HG03342 (cell line): ENCODE measurements at regions not wholly inside any gene's neighbourhood (a gene's known extent, or its start where the extent isn't known, plus 50 kb on each side); places are given as distances from the start of the nearest gene placed in this dataset.
"Not testable (repeated sequence)": the region's sequence is repeated elsewhere in the genome, so short reads cannot be mapped to it uniquely, and the experiment has no call there.

Experiments
- ATAC-seq: cut with Tn5 transposase; IDR thresholded peaks from one replicate; pipeline ENCODE4 v1.9.1; 2021; ENCODE audit warnings: mild to moderate bottlenecking, moderate library complexity; ENCODE audit not compliant: unreplicated experiment

DNA sequence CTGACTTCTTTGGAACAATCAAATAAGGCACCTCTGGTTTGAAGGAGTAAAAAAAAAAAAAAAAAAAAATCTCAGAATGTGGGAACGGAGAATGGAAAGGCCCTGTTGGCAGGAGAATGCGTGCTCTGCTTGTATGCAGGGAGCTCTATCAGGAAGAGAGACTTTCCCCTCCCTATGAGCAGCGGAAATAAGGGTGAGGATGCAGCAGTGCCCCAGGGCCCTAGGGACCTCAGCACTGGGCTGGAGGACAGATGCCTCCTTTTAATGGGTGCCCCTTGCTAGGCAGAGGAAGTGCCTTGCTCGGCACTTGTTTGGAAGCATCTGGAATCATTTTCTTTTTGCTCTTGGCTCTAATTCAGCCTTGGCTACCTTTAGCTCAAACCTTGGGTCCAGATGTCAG, 283.4 kb upstream of the NBPF12 start:
- ATAC-seq = not testable (repeated sequence)

DNA sequence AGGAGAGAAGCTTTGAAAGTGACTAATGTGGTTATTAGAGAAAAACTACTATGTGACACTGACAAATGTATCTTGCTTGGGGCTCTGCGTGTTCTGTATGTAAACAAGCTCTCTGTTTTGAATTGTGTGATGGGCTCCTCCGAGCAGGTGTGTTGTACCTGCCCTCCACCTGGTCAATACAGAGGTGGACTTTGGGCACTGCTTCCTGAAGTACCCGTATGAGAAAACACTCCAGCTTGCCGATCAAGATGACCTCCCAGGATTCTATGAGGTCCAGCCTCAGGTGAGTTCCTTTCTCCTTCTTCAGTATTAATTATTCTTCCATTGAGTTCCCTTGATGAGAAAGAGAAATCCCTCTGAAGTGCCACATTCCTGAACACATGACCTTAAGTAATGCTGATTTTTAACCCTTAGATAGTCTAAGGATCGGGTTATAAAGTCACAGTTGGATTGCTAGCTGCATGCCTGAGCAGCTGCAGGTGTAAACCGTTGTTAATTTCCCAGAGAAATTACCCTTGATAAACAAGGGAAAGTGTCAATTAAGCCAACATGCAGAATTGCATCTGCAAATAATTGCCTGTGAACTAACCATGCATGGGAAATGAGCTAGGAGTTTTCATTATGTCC, 292.0 kb upstream of the NBPF12 start:
- not testable (repeated sequence) for ATAC-seq

DNA sequence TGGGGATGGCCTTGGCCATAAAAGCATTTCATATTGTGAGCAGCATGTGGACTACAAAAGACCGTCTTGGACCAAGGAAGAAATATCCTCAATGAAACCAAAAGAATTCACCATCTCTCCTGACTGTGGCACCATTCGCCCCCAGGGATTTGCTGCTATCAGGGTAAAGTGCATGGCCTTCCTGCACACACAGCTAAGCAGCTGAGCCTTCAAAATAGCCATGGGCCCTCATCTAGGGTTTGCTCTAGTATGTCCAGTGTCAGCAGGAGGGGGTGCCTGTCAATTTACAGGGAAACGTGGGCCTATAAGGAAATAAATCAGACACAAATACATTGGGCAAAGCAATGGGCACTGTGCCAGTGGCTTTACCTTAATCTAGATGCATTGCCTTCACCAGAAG, 296.6 kb upstream of the NBPF12 start:
- ATAC-seq = not testable (repeated sequence)

DNA sequence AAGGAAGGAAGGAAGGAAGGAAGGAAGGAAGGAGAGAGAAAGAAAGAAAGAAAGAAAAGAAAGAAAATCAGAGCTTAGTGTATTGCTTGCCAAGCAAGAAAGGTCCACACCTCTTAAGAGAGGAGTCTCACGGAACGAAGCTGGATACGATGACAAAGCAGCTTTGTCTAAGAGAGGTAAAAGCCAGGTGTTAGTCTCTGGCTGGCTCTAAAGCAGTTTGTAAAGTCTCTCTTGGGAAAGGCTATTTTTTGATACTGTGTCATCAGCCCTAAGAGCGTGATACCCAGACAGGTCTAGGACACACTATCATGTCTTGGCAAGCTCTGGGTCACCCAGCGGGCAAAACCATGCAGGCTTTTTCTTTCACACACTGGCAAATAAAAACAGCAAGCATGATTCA, 297.5 kb upstream of the NBPF12 start:
- not testable (repeated sequence) for ATAC-seq

DNA sequence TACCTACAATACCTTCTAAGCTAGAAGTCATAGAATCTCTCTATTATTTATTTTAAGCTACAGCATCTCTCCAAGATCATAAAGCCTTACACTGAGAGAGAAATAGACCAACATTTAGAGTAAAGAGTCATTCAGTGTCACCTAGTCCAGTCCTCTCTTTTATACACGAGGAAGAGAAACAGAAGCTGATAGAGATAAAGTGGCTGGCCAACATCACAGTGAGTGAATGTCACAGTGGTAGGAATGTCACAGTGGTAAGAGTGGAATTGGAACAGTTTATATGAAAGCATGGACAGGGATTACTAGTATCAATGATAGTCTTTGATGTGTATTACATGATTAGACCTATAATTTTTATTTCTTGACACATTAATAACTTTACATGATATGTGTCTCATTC, 307.8 kb upstream of the NBPF12 start:
- not testable (repeated sequence) for ATAC-seq

DNA sequence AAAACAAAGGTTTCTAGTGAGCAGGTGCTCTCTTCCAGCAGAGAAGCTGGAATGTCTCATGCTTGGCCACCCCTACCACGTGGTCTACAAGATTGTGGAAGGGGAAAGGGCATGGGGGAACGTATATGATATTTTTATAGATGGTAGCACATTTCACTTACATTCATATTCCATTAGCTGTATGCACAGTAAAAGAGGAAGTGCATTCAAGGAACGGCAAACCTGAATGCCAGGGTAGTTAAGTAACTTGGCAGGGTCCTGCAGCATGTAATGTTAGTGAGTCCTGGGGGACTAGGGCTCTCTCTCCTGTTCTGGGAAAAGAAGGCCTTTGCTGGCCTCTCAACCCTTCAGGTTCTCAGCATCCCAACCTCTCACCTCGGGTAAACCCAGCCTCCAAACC, 319.5 kb upstream of the NBPF12 start:
- ATAC-seq = not testable (repeated sequence)

DNA sequence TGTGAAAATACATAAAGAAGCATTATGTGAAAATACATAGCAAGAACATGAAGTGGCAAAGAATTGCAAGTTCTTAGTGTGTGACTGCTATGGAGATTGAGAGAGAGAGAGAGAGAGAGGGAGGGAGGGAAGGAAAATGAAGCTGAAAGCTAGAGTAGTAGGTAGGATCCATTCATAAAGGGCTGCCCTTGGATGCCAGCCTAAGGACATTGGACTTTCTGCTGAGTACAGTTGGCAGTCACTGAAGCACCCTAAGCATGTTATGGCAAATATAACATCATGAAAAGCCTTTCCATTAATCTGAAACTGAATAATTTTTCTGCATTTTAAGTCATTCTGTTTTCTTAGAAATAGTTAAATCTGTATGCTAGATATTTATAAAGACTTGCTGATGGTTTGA, 333.4 kb upstream of the NBPF12 start:
- not testable (repeated sequence) for ATAC-seq

DNA sequence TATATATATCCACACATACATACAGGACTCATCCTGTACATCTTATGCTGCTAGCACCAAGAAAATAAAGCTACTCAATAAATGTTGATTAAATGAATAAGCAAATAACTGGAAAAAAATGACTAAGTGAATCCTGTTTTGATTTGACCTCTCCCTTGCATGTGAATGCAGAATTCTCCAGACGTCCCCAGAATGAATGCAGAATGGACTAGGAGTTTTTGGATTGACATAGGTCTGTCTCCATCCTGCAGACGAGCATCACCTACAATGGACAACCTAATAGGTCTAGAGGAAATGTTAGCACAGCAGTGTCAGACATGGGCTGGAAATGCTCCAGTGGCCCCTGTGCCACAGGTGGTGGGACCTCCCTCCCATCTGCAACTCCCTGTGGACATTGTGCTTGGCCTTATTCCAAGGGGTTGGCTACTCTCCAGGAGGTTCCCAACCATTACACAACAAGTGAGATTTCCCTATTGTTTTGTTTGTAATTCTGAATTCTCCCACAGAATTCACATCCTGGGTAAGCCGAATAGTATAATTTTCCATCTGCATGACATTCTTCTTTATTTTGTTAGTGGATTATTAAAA, 337.3 kb upstream of the NBPF12 start:
- ATAC-seq = not testable (repeated sequence)

DNA sequence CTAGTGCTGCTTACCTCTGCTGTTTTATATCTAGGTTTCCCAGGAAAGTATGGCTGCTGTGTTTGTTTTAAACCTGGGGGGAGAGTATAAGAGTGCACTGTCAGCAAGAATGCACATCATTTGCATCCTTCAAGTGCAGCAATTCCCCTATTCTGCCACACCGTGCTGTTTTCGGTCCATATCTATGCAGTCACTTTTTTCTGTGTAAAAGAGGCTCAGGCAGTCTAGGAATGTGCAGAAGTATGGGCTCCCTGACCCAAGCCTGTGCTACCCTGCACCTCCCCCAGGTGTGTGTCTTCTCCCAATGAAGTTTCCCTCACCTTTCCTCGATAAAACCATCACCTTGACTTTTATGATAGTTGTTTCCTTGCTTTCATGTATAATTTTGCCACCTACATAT, 338.2 kb upstream of the NBPF12 start:
- ATAC-seq = not testable (repeated sequence)

DNA sequence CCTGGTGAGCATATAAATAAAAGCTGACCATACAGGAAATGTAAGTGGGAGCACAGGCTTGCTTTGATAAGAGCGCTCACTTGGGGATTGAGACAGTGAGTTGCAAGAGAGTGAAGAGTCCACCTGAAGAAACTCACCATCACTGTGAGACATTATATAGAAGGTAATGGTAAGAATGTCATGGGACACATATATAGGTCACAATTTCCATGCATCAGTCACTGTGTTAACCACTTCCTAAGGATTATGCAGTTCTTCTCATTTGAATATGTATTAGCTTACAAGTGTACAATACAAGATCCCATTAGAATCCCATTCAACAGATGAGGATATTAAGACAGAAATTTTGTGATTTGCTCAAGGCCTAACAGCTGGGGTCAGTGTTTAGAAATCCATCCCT, 352.4 kb upstream of the NOTCH2NLA start:
- ATAC-seq = not testable (repeated sequence)

DNA sequence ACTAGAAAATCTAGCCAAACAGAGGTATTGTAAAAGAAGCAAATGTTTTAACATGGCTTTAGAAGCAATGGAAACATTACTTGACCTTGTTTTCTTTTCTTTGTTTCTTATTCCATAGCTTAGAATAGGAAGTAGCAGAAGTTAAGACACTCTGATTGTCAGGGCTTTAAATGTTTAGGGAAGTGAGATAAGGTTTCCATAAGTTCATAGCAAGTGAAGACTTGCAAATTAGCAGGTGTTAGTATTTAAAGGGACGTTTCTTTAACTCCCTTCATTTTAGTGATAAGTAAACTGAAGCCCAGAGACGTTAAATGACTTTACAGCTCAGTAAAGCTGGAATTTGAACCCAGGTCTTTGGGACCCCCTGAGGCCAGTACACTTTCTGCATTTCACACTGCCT, 338.7 kb upstream of the NOTCH2NLA start:
- not testable (repeated sequence) for ATAC-seq

DNA sequence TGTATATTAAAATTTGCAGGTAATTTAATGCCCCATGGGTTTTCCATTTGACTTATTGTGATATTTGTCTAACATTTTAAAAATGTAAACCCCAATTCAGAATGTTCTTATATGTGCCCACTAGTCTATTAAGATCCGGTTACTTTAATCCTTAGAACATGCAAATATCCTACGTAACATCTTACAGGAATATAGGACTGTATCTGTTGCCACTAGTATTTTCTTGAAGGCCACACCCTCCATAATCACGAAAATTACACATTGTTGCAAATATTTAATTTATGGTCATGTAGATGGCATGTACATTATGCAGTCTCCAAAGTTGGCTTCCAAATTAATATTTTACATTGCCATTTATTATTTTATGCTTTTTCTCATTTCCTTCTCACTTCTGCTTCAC, 329.2 kb upstream of the NOTCH2NLA start:
- not testable (repeated sequence) for ATAC-seq

DNA sequence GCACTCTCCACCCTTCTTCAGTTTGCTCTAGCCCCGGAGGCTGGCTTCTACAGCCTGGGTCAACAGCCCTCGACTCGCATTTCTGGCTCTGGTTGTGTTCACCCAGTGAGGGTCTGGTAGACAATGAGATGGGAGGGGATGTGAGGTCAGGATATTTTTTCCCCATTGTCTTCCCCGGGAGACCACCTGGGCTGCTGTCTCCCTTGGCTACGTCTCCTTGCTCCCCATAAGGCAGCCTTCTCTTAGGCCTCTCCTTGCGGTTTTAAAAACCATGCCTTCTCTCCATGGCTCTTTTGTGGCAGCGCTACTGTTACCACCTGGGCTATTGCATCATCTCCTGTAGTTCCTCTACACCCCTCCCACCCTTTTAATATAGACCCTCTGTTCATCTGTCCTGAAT, 327.6 kb upstream of the NOTCH2NLA start:
- ATAC-seq = not testable (repeated sequence)

DNA sequence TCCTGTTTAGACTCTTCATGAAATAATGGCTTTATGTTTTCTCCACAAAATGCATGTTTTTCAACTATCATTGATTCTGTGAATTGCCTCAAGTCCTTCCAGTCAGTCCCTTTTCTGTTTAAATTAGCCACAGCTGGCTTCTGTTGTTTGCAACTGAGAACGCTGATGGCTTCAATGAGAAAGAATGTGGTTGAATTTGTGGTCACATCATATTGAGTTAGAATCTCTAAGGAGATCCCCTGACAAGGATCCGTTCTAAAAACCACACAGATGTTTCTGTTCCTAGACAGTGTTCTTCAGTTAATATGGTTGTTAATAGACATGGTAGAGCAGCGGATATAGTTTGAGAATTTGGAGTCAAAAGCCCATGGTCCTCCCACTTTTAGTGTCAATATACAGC, 323.6 kb upstream of the NOTCH2NLA start:
- not testable (repeated sequence) for ATAC-seq

DNA sequence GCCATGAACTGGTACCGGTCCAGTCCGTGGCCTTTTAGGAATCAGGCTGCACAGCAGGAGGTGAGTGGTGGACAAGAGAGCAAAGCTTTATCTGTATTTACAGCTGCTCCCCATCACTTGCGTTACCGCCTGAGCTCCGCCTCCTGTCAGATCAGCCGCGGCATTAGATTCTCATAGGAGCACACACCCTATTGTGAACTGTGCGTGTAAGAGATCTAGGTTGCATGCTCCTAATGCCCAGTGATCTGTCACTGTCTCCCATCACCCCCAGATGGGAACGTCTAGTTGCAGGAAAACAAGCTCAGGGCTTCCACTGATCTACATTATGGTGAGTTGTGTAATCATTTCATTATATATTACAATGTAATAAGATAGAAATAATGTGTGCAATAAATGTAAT, 319.9 kb upstream of the NOTCH2NLA start:
- ATAC-seq = not testable (repeated sequence)

DNA sequence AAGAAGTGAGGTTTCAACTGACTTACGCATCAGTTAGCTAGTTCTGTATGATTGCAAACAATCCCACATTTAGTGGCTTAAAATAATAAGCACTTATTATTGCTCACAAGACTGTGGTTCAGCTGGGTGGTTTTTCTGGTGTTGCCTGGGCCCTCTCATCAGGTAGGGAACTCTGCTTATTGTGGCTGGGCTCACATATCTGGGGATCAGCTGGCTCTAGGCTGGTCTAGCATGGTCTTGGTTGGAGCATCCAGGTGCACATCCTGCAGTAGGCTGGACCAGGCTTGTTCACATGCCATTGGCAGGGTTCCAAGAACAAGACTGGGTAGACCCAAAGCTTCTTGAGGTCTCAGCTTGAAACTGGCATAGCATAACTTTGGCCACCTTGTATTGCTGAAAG, 317.4 kb upstream of the NOTCH2NLA start:
- not testable (repeated sequence) for ATAC-seq

DNA sequence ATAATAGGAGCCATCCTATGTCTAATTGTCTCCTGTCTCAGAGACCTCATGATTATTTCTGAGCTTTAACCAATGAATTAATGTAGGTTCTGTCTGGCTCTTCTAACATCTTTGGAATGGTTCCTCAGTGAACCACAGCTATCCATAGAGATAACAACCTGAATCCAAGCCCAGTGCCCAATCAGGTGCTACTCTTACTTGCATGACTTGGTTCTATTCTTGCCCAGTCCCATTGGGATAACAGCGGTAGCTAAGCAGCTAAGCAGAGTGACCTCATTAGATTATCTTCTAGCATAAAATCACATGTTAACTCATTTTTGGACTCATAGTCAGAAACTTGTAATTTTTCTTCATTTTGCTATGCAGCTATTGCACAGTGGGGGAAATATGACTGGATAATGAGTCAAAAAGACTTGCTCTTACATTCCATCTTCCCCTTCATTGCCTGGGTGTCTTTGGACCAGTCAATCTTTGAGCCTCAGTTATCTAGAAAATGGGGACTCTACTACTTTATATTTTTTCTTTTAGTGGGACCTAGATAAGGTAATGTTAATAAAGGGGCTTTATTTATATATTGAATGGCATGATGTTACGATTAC, 309.1 kb upstream of the NOTCH2NLA start:
- not testable (repeated sequence) for ATAC-seq

DNA sequence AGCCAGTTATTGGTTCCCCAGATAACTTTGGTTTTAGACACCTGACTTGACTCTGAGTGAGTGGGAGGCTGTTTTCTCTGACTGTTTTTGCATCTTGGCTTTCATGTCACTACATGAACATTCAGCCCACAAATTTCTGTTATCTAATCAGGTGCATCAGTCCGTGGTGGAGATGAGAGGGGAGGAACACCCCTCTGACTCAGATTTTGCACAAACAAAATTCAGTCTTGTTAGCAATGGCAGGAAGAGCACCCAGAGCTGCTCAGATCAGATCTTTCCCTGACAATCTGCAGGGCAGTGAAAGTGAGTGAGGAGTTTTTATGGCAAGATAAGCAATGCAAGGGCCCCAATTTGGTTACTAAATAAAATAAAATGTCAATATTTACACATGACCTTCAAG, 307.2 kb upstream of the NOTCH2NLA start:
- not testable (repeated sequence) for ATAC-seq

DNA sequence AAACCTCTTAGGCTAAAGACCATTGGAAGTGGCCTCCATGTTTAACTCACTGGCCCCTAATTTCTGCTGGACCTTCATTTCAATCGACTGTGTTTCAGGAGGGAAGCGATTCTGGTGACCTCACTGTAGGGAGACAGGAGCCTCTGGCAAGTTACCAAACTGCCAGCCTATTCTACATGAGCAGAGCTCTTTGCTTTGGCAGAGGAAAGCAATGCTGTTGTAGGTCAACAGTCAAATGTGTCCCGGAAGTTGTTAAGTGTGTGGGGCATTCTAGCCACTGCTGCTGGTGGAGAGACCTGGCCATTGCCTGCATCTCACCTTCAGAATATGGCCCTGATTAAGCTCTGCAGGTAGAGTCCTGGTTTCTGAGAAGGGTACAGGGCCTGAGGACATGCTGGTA, 306.8 kb upstream of the NOTCH2NLA start:
- not testable (repeated sequence) for ATAC-seq

DNA sequence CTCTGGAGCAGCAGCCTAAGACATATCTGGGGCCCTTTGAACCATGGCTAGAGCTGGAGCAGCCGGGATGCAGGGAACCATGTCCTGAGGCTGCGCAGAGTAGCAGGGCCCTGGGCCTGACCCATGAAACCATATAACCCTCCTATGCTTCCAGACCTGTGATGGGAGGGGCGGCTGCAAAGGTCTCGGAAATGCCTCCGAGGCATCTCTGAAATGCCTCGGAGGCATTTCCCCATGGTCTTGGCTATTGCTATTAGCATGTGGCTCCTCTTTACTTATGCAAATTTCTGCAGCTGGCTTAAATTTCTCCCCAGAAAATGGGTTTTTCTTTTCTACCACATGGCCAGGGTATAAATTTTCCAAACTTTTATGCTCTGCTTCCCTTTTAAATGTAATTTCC, 302.1 kb upstream of the NOTCH2NLA start:
- not testable (repeated sequence) for ATAC-seq

DNA sequence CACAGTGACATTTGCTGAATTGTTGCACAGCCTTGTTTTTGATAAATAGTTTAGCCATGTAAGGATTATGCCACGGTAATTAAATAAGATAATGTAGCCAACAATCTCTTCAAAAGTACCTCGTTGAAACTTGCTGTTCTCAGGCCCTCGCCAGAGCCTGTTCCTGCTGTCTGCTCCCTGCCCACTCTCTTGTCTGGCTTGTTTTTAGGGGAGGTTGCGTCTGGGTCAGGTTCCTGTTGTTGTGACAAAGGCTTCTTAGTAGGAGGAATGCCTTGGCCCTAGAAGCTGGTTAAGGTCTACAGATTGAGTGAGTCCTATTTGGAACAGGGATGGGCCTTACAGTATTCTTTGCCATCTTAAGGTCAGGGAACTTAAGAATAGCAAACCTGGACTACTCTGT, 294.0 kb upstream of the NOTCH2NLA start:
- ATAC-seq = not testable (repeated sequence)

DNA sequence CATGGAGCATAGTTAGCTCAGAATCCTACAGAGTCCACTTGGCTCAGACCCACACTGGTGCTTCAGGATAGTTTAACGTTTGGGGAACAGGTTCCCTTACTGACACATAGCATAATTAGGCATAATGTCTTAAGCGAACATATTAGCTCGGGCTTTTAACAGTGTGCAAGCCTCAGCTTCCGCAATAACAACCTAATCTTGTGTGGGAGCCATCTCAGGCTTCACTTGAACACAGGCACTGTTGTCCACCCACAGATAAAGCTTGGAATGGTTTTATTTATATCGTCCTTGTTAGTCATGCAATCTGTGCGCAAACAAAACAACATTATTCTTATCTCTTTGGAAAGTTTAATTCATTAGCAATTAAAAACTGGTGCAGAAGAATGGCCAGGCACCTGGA, 293.5 kb upstream of the NOTCH2NLA start:
- ATAC-seq = not testable (repeated sequence)
